HEK293 (cell line): ENCODE measurements at regions not wholly inside any gene's neighbourhood (a gene's known extent, or its start where the extent isn't known, plus 50 kb on each side); places are given as distances from the start of the nearest gene placed in this dataset.

Source experiments
- CTCF ChIA-PET: fragments of 350-600 bp; formaldehyde crosslinking; extraction: SDS; loops from one replicate; lab custom pipeline; 2021; ENCODE audit warnings: antibody characterized with exemption; lab: Yijun Ruan, JAX
- POLR2A ChIA-PET: fragments of 300-600 bp; formaldehyde crosslinking; extraction: SDS; loops from one replicate; lab custom pipeline; 2020; ENCODE audit warnings: antibody characterized with exemption, inconsistent platforms; lab: Yijun Ruan, JAX
- H3K27ac ChIP-seq: fragments of 200-500 bp; sonication (Bioruptor generic); 2 replicates; pipeline ENCODE4 v1.5.1; 2014; ENCODE audit warnings: low read depth, low read length, control low read depth, inconsistent platforms; ENCODE audit errors: extremely low read depth
- H3K36me3 ChIP-seq, 2 experiments: fragments of 200-500 bp in 1 of 2; sonication (Bioruptor generic) in 1 of 2; 1 replicate in 1 of 2; 2 replicates in 1 of 2; pipeline ENCODE4 v1.5.1; 2014 to 2017; ENCODE audit warnings: inconsistent platforms in 2 of 2, low read length in 2 of 2; ENCODE audit not compliant: control insufficient read depth in 2 of 2, insufficient read depth in 1 of 2
- H3K4me1 ChIP-seq: fragments of 200-500 bp; sonication (Bioruptor generic); 2 replicates; pipeline ENCODE4 v1.5.1; 2014; ENCODE audit warnings: mild to moderate bottlenecking, low read length, inconsistent platforms; ENCODE audit not compliant: control insufficient read depth, insufficient read depth
- H3K4me3 ChIP-seq: 2 replicates; pipeline ENCODE4 v1.5.1; 2011; ENCODE audit warnings: low read depth, mild to moderate bottlenecking, control low read depth, low read length, moderate library complexity
- H3K9me3 ChIP-seq: fragments of 200-500 bp; sonication (Bioruptor generic); 2 replicates; pipeline ENCODE4 v1.5.1; 2014; ENCODE audit warnings: low read depth, low read length, inconsistent platforms; ENCODE audit not compliant: control insufficient read depth, insufficient read depth
- AEBP2 ChIP-seq: fragments of 450-650 bp; formaldehyde crosslinking; IDR thresholded peaks from 2 replicates; pipeline ENCODE4 v1.5.1; 2016; ENCODE audit warnings: missing biosample characterization, missing genetic modification characterization, borderline replicate concordance
- BCL11B ChIP-seq: fragments of 450-650 bp; formaldehyde crosslinking; IDR thresholded peaks from 2 replicates; pipeline ENCODE4 v1.5.1; 2016; ENCODE audit warnings: low read depth, missing biosample characterization, missing genetic modification characterization
- KLF8 ChIP-seq: fragments of 450-650 bp; formaldehyde crosslinking; IDR thresholded peaks from 2 replicates; pipeline ENCODE4 v1.5.1; 2016; ENCODE audit warnings: missing biosample characterization, missing genetic modification characterization
- OSR2 ChIP-seq: fragments of 450-650 bp; formaldehyde crosslinking; IDR thresholded peaks from 2 replicates; pipeline ENCODE4 v1.5.1; 2016; ENCODE audit warnings: missing biosample characterization, missing genetic modification characterization
- PRDM6 ChIP-seq: fragments of 450-650 bp; formaldehyde crosslinking; IDR thresholded peaks from 2 replicates; pipeline ENCODE4 v1.5.1; 2017; ENCODE audit warnings: missing biosample characterization, missing genetic modification characterization
- SETDB1 ChIP-seq: IDR thresholded peaks from one replicate; pipeline ENCODE4 v1.6.1; 2017; ENCODE audit warnings: mild to moderate bottlenecking, low read length, moderate library complexity, mixed read lengths; ENCODE audit not compliant: insufficient read length
- SP2 ChIP-seq: fragments of 450-650 bp; formaldehyde crosslinking; IDR thresholded peaks from 2 replicates; pipeline ENCODE4 v1.5.1; 2016; ENCODE audit warnings: missing biosample characterization, missing genetic modification characterization
- ZBTB1 ChIP-seq: fragments of 450-650 bp; formaldehyde crosslinking; IDR thresholded peaks from 2 replicates; pipeline ENCODE4 v1.5.1; 2016; ENCODE audit warnings: missing biosample characterization, missing genetic modification characterization
- ZBTB7A ChIP-seq: fragments of 450-650 bp; formaldehyde crosslinking; IDR thresholded peaks from 2 replicates; pipeline ENCODE4 v1.5.1; 2016; ENCODE audit warnings: low read depth, missing biosample characterization, missing genetic modification characterization
- ZIC2 ChIP-seq: fragments of 450-650 bp; formaldehyde crosslinking; IDR thresholded peaks from 2 replicates; pipeline ENCODE4 v1.5.1; 2016; ENCODE audit warnings: missing biosample characterization, missing genetic modification characterization
- ZNF223 ChIP-seq: fragments of 450-650 bp; formaldehyde crosslinking; IDR thresholded peaks from 2 replicates; pipeline ENCODE4 v1.5.1; 2016; ENCODE audit warnings: missing biosample characterization, missing genetic modification characterization
- ZNF24 ChIP-seq: fragments of 450-650 bp; formaldehyde crosslinking; IDR thresholded peaks from 2 replicates; pipeline ENCODE4 v1.5.1; 2016; ENCODE audit warnings: missing biosample characterization, missing genetic modification characterization
- ZNF416 ChIP-seq: fragments of 450-650 bp; formaldehyde crosslinking; IDR thresholded peaks from 2 replicates; pipeline ENCODE4 v1.5.1; 2016; ENCODE audit warnings: missing biosample characterization, missing genetic modification characterization
- ZNF530 ChIP-seq: fragments of 450-650 bp; formaldehyde crosslinking; IDR thresholded peaks from 2 replicates; pipeline ENCODE4 v1.5.1; 2016; ENCODE audit warnings: low read depth, missing biosample characterization, missing genetic modification characterization
- ZNF561 ChIP-seq: fragments of 450-650 bp; IDR thresholded peaks from 2 replicates; pipeline ENCODE4 v1.5.1; 2018; ENCODE audit warnings: missing biosample characterization, missing genetic modification characterization, borderline replicate concordance
- ZNF585B ChIP-seq: fragments of 450-650 bp; formaldehyde crosslinking; IDR thresholded peaks from 2 replicates; pipeline ENCODE4 v1.5.1; 2016; ENCODE audit warnings: missing biosample characterization, missing genetic modification characterization
- ZNF76 ChIP-seq: fragments of 450-650 bp; formaldehyde crosslinking; IDR thresholded peaks from 2 replicates; pipeline ENCODE4; 2016; ENCODE audit warnings: low read depth, missing biosample characterization, missing genetic modification characterization, borderline replicate concordance
- TF ChIP-seq, protein P1 (sequence below): fragments of 450-650 bp; formaldehyde crosslinking; IDR thresholded peaks from 2 replicates; pipeline ENCODE4 v1.5.1; 2016; ENCODE audit warnings: missing biosample characterization, missing genetic modification characterization
- TF ChIP-seq, protein P2 (sequence below): fragments of 450-650 bp; formaldehyde crosslinking; IDR thresholded peaks from 2 replicates; pipeline ENCODE4 v1.5.1; 2016; ENCODE audit warnings: missing biosample characterization, missing genetic modification characterization
- TF ChIP-seq, protein P3 (sequence below): fragments of 450-650 bp; IDR thresholded peaks from 2 replicates; pipeline ENCODE4 v1.5.1; 2018; ENCODE audit warnings: missing biosample characterization, missing genetic modification characterization

DNA sequence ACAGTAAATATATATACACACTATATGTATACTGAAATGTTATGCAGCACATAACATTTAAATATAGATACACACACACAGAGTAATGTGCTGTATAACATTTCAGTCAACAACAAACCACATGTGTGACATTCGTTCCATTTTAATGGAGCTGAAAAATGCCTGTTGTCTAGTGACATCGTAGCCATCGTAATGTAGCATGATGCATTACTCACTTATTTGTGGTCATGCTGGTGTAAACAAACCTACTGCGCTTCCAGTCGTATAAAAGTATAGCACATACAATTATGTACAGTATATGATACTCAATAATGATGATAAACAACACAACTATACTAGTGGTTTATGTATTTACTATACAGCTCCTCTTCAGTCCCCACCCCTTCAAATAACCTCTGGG is 119.0 kb upstream of the SLC38A4 start:
- ChIA-PET POLR2A (no interaction called here), CTCF (interaction anchor here (1.2 to 1.3 kb wide), 2 partner anchors 10 to 25 kb away, joined by 3 to 5 read pairs; no protein-coding TSS in a partner anchor)
- H3K4me1 ChIP-seq: no peaks in the 10 kb centered on the region
- TF ChIP-seq ZNF223 (tag by site-specific recombination) (no peak), ZNF561 (tag by site-specific recombination) (no peak), ZBTB7A (no peak), OSR2 (tag by site-specific recombination) (no peak), PRDM6 (tag by site-specific recombination) (no peak), ZNF416 (no peak), ZNF530 (tag by site-specific recombination) (no peak), BCL11B (tag by site-specific recombination) (no peak), AEBP2 (tag by site-specific recombination) (no peak), KLF8 (tag by site-specific recombination) (no peak), SETDB1 (no peak), ZNF76 (tag by site-specific recombination) (no peak), SP2 (tag by site-specific recombination) (no peak), ZNF585B (no peak), ZBTB1 (no peak), ZNF24 (tag by site-specific recombination) (no peak), ZIC2 (tag by site-specific recombination) (no peak)
- TF ChIP-seq, protein P1, sequence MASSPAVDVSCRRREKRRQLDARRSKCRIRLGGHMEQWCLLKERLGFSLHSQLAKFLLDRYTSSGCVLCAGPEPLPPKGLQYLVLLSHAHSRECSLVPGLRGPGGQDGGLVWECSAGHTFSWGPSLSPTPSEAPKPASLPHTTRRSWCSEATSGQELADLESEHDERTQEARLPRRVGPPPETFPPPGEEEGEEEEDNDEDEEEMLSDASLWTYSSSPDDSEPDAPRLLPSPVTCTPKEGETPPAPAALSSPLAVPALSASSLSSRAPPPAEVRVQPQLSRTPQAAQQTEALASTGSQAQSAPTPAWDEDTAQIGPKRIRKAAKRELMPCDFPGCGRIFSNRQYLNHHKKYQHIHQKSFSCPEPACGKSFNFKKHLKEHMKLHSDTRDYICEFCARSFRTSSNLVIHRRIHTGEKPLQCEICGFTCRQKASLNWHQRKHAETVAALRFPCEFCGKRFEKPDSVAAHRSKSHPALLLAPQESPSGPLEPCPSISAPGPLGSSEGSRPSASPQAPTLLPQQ (tag by site-specific recombination): no peak
- TF ChIP-seq, protein P2, sequence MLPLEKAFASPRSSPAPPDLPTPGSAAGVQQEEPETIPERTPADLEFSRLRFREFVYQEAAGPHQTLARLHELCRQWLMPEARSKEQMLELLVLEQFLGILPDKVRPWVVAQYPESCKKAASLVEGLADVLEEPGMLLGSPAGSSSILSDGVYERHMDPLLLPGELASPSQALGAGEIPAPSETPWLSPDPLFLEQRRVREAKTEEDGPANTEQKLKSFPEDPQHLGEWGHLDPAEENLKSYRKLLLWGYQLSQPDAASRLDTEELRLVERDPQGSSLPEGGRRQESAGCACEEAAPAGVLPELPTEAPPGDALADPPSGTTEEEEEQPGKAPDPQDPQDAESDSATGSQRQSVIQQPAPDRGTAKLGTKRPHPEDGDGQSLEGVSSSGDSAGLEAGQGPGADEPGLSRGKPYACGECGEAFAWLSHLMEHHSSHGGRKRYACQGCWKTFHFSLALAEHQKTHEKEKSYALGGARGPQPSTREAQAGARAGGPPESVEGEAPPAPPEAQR (tag by site-specific recombination): no peak
- TF ChIP-seq, protein P3, sequence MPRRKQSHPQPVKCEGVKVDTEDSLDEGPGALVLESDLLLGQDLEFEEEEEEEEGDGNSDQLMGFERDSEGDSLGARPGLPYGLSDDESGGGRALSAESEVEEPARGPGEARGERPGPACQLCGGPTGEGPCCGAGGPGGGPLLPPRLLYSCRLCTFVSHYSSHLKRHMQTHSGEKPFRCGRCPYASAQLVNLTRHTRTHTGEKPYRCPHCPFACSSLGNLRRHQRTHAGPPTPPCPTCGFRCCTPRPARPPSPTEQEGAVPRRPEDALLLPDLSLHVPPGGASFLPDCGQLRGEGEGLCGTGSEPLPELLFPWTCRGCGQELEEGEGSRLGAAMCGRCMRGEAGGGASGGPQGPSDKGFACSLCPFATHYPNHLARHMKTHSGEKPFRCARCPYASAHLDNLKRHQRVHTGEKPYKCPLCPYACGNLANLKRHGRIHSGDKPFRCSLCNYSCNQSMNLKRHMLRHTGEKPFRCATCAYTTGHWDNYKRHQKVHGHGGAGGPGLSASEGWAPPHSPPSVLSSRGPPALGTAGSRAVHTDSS (tag by site-specific recombination): no peak
- no peaks in the 10 kb centered on the region for H3K36me3 ChIP-seq
- no peaks in the 10 kb centered on the region for H3K9me3 ChIP-seq
- H3K27ac ChIP-seq: no peak overlapping the region
- no peak overlapping the region for H3K4me3 ChIP-seq
